Suprapubic skin (tissue), 4 donors: ENCODE measurements at regions not wholly inside any gene's neighbourhood (a gene's known extent, or its start where the extent isn't known, plus 50 kb on each side); places are given as distances from the start of the nearest gene placed in this dataset.

Source experiments
- CTCF ChIP-seq, 2 donors: fragments of 200-600 bp in 1 of 2; fragments of 450-650 bp in 1 of 2; sonication (generic) in 1 of 2; IDR thresholded peaks; one replicate each; pipeline ENCODE4 v1.5.1; 2016 to 2019; ENCODE audit warnings: antibody characterized with exemption in 2 of 2, mild to moderate bottlenecking in 1 of 2, moderate library complexity in 1 of 2
- POLR2A ChIP-seq, 2 donors: fragments of 450-650 bp; IDR thresholded peaks; one replicate each; pipeline ENCODE4 v1.6.1; 2017; ENCODE audit warnings: antibody characterized with exemption in 2 of 2, mild to moderate bottlenecking in 2 of 2, moderate library complexity in 2 of 2
- POLR2AphosphoS5 ChIP-seq, 3 donors: sonication (generic); formaldehyde crosslinking; IDR thresholded peaks; one replicate each; pipeline ENCODE4 v1.6.1; 2017; ENCODE audit warnings: antibody characterized with exemption in 3 of 3

GRCh38 chr3:187967993-187968392 lies 186.0 kb upstream of the LPP start:
- TF ChIP-seq CTCF (IDR thresholded peaks at IDR 0.05), result no peak
- no peak for TF ChIP-seq POLR2AphosphoS5 (IDR thresholded peaks at IDR 0.05)
- no peak for TF ChIP-seq POLR2A (IDR thresholded peaks at IDR 0.05)
